C4-2B (cell line): ENCODE measurements at regions not wholly inside any gene's neighbourhood (a gene's known extent, or its start where the extent isn't known, plus 50 kb on each side); places are given as distances from the start of the nearest gene placed in this dataset.

ENCODE experiments used
- CTCF ChIP-seq: fragments of 450-650 bp; conservative IDR thresholded peaks from 2 replicates; pipeline ENCODE4 v1.5.1; 2017; ENCODE audit warnings: mild to moderate bottlenecking
- ZFX ChIP-seq: fragments of 450-650 bp; IDR thresholded peaks from 2 replicates; pipeline ENCODE4 v1.6.1; 2017

- TF ChIP-seq CTCF (no peak), ZFX (no peak)
Observed at GRCh38 chrX:102787283-102787682, 66.7 kb downstream of the GPRASP3 start.
